ENCODE measurements at regions not wholly inside any gene's neighbourhood (a gene's known extent, or its start where the extent isn't known, plus 50 kb on each side); places are given as distances from the start of the nearest gene placed in this dataset.

DNA sequence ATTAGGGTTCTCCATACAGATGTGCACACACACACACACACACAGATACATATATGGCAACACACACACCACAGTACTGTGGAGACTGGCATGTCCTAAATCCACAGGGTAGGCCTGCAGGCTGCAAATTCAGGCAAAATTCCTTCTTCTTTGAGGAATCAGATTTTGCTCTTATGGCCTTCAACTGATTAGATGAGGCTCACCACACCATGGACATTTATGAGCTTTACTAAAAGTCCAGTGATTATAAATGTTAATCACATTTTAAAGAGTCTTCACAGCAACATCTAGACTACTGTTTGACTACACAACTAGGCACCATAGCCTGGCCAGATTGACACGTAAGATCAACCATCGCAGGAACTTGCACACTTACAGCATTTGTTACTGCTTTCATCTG, 140.3 kb upstream of the UBE3A start:
- CTCF ChIA-PET = no interaction called here
- dilution Hi-C loops (cut with HindIII; ENCODE audit: low sequenced_read_pairs, unreplicated experiment) = no loop called here
- Histone ChIP-seq H2BK5ac (ENCODE audit: low read depth, low read length, poor library complexity, severe bottlenecking) (no peak overlapping the region), H4K91ac (ENCODE audit: insufficient read depth, low read depth, low read length) (no peak overlapping the region), H3K4me2 (ENCODE audit: low read depth, low read length) (no peak overlapping the region), H3K27me3 (ENCODE audit: control insufficient read depth, insufficient read depth, low read length) (no peaks in the 10 kb centered on the region), H4K20me1 (ENCODE audit: insufficient read depth, low read length) (no peaks in the 10 kb centered on the region), H4K5ac (ENCODE audit: low read depth, low read length) (no peak overlapping the region), H2AK9ac (replicated peaks; ENCODE audit: low read depth, low read length, poor library complexity) (no peak overlapping the region), H3K4me1 (ENCODE audit: control insufficient read depth, insufficient read depth, low read length) (no peaks in the 10 kb centered on the region), H2AFZ (replicated peaks; ENCODE audit: low read length, poor library complexity) (no peak overlapping the region), H3K14ac (replicated peaks; ENCODE audit: low read depth, low read length) (no peak overlapping the region), H3K79me1 (ENCODE audit: low read depth in 1 of 2, low read length in 2 of 2) (no peaks in the 10 kb centered on the region), H3K36me3 (ENCODE audit: control insufficient read depth, insufficient read depth, low read length) (no peaks in the 10 kb centered on the region), H3K9ac (ENCODE audit: low read depth, low read length) (no peak overlapping the region), H3K9me3 (ENCODE audit: control insufficient read depth, insufficient read depth, low read length) (no peaks in the 10 kb centered on the region), H2AK5ac (ENCODE audit: low read depth, low read length) (no peak overlapping the region), H3K4me3 (ENCODE audit: insufficient read depth, low read depth, low read length) (no peak overlapping the region), H3K9me1 (ENCODE audit: insufficient read depth, low read length) (no peaks in the 10 kb centered on the region), H3K56ac (ENCODE audit: extremely low read depth, insufficient read depth, low read length) (no peak overlapping the region), H3K4ac (ENCODE audit: low read depth, low read length) (no peak overlapping the region), H4K8ac (ENCODE audit: low read depth in 2 of 2, low read length in 2 of 2) (no peak overlapping the region), H3K23ac (ENCODE audit: low read depth, low read length) (no peak overlapping the region), H2BK120ac (ENCODE audit: low read depth, low read length) (no peak overlapping the region), H2BK20ac (ENCODE audit: low read depth, low read length) (no peak overlapping the region), H3K27ac (ENCODE audit: insufficient read depth, low read length) (no peak overlapping the region), H3K18ac (ENCODE audit: low read depth, low read length) (no peak overlapping the region), H2BK15ac (ENCODE audit: low read depth, low read length) (no peak overlapping the region)
- BruUV-seq (replicated peaks) = no TSS peak
- TF ChIP-seq FOS (IDR thresholded peaks at IDR 0.05; ENCODE audit: low read depth, low read length) (no peak), NFE2L2 (IDR thresholded peaks at IDR 0.05; ENCODE audit: low read depth, low read length) (no peak), RAD21 (IDR thresholded peaks at IDR 0.05; ENCODE audit: low read length) (no peak), MAFK (IDR thresholded peaks at IDR 0.05; ENCODE audit: low read depth, low read length) (no peak), SMC3 (IDR thresholded peaks at IDR 0.05; ENCODE audit: low read depth, low read length) (no peak), RFX5 (IDR thresholded peaks at IDR 0.05; ENCODE audit: low read depth, low read length) (no peak), POLR2A (IDR thresholded peaks at IDR 0.05; ENCODE audit: low read depth, low read length) (no peak), BHLHE40 (IDR thresholded peaks at IDR 0.05; ENCODE audit: low read depth, low read length) (no peak), MAZ (IDR thresholded peaks at IDR 0.05; ENCODE audit: borderline replicate concordance, low read depth, low read length) (no peak), RCOR1 (IDR thresholded peaks at IDR 0.05; ENCODE audit: insufficient replicate concordance, low read length) (no peak), CHD1 (IDR thresholded peaks at IDR 0.05; ENCODE audit: low read depth, low read length) (no peak), MXI1 (IDR thresholded peaks at IDR 0.05; ENCODE audit: borderline replicate concordance, low read depth, low read length) (no peak), CEBPB (IDR thresholded peaks at IDR 0.05; ENCODE audit: low read depth, low read length) (no peak)
- TF ChIP-seq, protein P1, sequence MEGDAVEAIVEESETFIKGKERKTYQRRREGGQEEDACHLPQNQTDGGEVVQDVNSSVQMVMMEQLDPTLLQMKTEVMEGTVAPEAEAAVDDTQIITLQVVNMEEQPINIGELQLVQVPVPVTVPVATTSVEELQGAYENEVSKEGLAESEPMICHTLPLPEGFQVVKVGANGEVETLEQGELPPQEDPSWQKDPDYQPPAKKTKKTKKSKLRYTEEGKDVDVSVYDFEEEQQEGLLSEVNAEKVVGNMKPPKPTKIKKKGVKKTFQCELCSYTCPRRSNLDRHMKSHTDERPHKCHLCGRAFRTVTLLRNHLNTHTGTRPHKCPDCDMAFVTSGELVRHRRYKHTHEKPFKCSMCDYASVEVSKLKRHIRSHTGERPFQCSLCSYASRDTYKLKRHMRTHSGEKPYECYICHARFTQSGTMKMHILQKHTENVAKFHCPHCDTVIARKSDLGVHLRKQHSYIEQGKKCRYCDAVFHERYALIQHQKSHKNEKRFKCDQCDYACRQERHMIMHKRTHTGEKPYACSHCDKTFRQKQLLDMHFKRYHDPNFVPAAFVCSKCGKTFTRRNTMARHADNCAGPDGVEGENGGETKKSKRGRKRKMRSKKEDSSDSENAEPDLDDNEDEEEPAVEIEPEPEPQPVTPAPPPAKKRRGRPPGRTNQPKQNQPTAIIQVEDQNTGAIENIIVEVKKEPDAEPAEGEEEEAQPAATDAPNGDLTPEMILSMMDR (conservative IDR thresholded peaks at IDR 0.05; ENCODE audit: low read depth, low read length) = no peak
- TF ChIP-seq, protein P2, sequence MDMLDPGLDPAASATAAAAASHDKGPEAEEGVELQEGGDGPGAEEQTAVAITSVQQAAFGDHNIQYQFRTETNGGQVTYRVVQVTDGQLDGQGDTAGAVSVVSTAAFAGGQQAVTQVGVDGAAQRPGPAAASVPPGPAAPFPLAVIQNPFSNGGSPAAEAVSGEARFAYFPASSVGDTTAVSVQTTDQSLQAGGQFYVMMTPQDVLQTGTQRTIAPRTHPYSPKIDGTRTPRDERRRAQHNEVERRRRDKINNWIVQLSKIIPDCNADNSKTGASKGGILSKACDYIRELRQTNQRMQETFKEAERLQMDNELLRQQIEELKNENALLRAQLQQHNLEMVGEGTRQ (IDR thresholded peaks at IDR 0.05; ENCODE audit: low read depth, low read length) = no peak
- intact Hi-C loops (cut with micrococcal nuclease) = no loop called here
- WGBS, 2 experiments (ENCODE audit: extremely low coverage in 2 of 2, insufficient read length in 1 of 2) = no CpG with 5 or more reads among the region's 2 CpGs
- in situ Hi-C loops (cut with MboI; ENCODE audit: low sequenced_read_pairs) = no loop called here
- DNase-seq (no peak), ATAC-seq (ENCODE audit: low read depth) (no peak)
- POLR2A ChIA-PET (ENCODE audit: unreplicated experiment) = no interaction called here

Measured in IMR-90 (cell line).